Activated naive CD4-positive, alpha-beta T cell treated with anti-CD3 and anti-CD28 coated beads for 36 hours (primary cell): ENCODE measurements at regions not wholly inside any gene's neighbourhood (a gene's known extent, or its start where the extent isn't known, plus 50 kb on each side); places are given as distances from the start of the nearest gene placed in this dataset.

Experiments used
- CTCF ChIA-PET: fragments of 350-600 bp; sonication (Branson Sonifier 250); formaldehyde crosslinking; loops from one replicate; lab custom pipeline; 2021; ENCODE audit warnings: antibody characterized with exemption; lab: Charles Lee
- DNase-seq: peaks from one replicate; pipeline ENCODE4 v3.0.0-alpha.2; 2020
- H3K27ac Mint-ChIP-seq: one replicate; pipeline ENCODE4 v1.8.0; 2021; ENCODE audit warnings: mild to moderate bottlenecking, mixed read lengths
- H3K27me3 Mint-ChIP-seq: one replicate; pipeline ENCODE4 v1.8.0; 2021; ENCODE audit warnings: low read depth, mixed read lengths
- H3K36me3 Mint-ChIP-seq: one replicate; pipeline ENCODE4 v1.8.0; 2021; ENCODE audit warnings: low read depth, mixed read lengths
- H3K4me1 Mint-ChIP-seq: one replicate; pipeline ENCODE4 v1.8.0; 2021; ENCODE audit warnings: low read depth, mixed read lengths
- H3K4me3 Mint-ChIP-seq: one replicate; pipeline ENCODE4 v1.8.0; 2021; ENCODE audit warnings: mild to moderate bottlenecking, moderate library complexity, mixed read lengths
- H3K9me3 Mint-ChIP-seq: one replicate; pipeline ENCODE4 v1.8.0; 2021; ENCODE audit warnings: mixed read lengths
- intact Hi-C: fragments of 100-400 bp; cut with micrococcal nuclease; formaldehyde crosslinking; loops from one replicate; pipeline ENCODE4 v1.15.1; 2023

DNA sequence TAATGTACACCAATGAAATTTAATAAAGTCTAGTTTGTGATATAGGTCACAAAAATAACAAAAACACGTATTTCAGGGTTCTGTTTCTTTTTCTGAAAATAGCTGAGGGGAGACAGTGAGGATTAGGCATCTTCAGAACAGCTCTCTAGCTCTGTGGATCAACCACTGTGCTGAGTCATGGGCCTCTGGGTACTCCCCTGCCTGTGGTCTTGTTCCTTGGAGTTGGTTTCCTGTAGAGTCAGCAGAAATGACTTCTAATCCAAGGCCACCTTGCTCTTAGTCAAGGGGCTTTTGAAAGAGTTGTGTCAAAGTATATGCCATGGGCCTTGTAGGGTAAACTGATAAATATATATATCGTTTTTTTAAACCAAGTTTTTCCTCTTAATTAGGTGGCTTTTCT is 141.8 kb upstream of the ZRANB2 start:
- intact Hi-C loops, result no loop called here
- no peak overlapping the region for H3K4me3 Mint-ChIP-seq
- H3K4me1 Mint-ChIP-seq, result no peaks in the 10 kb centered on the region
- H3K27me3 Mint-ChIP-seq, result no peaks in the 10 kb centered on the region
- DNase-seq, result peak; percentile 5
- peaks cover 11% of the 10 kb centered on the region for H3K9me3 Mint-ChIP-seq
- H3K36me3 Mint-ChIP-seq, result no peaks in the 10 kb centered on the region
- CTCF ChIA-PET, result no interaction called here
- H3K27ac Mint-ChIP-seq, result no peak overlapping the region

GRCh38 chr1:71210718-71211117 is 129.9 kb upstream of the ZRANB2 start:
- CTCF ChIA-PET, result no interaction called here
- Mint-ChIP-seq H3K36me3 (no peaks in the 10 kb centered on the region), H3K27ac (no peak overlapping the region), H3K4me3 (no peak overlapping the region), H3K4me1 (no peaks in the 10 kb centered on the region), H3K27me3 (no peaks in the 10 kb centered on the region), H3K9me3 (peaks cover 2% of the 10 kb centered on the region)
- intact Hi-C loops, result no loop called here
- DNase-seq, result no peak

DNA sequence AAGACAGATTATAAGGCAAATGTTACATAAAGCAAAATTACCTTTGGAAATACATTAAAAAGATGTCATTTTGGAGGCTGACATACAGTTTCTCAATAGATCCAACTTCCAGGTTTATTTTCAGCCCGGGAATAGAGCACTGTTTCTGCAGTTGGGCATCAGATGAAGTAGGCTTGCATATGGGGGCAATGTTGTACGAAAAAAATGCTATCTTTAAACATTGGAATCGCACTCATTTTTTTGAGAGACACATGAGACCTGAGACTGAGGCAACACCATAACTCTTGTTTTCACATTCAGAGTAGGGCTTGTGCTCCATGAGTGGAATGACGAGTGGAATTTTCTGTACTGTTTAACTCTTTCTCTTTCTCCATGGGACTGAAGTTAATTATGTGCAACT is 122.4 kb upstream of the ZRANB2 start:
- Mint-ChIP-seq H3K27ac (no peak overlapping the region), H3K4me3 (no peak overlapping the region), H3K27me3 (no peaks in the 10 kb centered on the region), H3K9me3 (no peaks in the 10 kb centered on the region), H3K4me1 (no peaks in the 10 kb centered on the region), H3K36me3 (no peaks in the 10 kb centered on the region)
- CTCF ChIA-PET, result no interaction called here
- no peak for DNase-seq
- intact Hi-C loops, result no loop called here

GRCh38 chr1:71200503-71200902 is 119.7 kb upstream of the ZRANB2 start:
- H3K36me3 Mint-ChIP-seq, result no peaks in the 10 kb centered on the region
- DNase-seq, result no peak
- H3K4me3 Mint-ChIP-seq, result no peak overlapping the region
- no peaks in the 10 kb centered on the region for H3K9me3 Mint-ChIP-seq
- CTCF ChIA-PET, result no interaction called here
- no peak overlapping the region for H3K27ac Mint-ChIP-seq
- H3K4me1 Mint-ChIP-seq, result no peaks in the 10 kb centered on the region
- H3K27me3 Mint-ChIP-seq, result no peaks in the 10 kb centered on the region
- intact Hi-C loops, result no loop called here

DNA sequence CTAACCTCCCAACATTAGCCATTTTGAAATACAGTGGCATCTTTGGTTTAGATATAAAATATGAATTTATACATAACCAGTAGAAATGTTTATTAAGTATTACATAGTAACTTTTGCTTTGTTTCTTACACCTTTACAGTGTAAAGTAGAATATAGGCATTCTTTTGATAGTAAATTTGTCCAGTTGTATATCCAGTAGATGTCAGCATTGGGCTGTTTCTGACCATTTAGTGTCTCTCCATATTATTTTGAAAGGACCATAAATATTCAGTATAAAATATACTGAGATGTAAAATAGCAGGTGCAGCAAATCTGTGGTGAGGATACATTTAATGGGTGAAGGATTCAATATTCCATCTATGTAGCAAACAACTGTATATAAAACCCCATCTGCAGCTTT is 115.8 kb upstream of the ZRANB2 start:
- Mint-ChIP-seq H3K9me3 (no peaks in the 10 kb centered on the region), H3K36me3 (no peaks in the 10 kb centered on the region), H3K4me3 (no peak overlapping the region), H3K4me1 (no peaks in the 10 kb centered on the region), H3K27me3 (no peaks in the 10 kb centered on the region), H3K27ac (no peak overlapping the region)
- CTCF ChIA-PET, result no interaction called here
- DNase-seq, result no peak
- intact Hi-C loops, result loop anchor here (10.0 kb wide), 1 partner anchor 838 kb away; no protein-coding TSS in a partner anchor

DNA sequence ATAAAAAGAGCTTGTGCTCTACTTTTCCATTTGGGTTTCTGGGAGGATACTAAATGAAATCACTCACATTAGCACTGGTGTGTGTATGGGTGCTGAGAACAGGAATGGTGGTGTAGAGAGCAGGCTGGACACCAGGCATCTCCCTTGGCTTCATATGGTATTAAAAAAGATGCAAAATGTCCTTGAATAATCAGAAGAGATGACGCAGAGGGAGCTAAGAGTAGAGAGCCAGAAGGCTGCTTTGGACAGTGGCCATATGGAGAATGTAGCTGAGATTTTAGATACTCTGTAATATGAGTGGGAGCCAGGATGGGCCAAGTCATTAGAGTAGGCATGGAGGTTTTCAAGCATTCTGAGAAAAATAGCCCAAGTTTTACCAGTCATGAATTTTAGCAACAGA is 112.3 kb upstream of the ZRANB2 start:
- H3K27me3 Mint-ChIP-seq, result no peaks in the 10 kb centered on the region
- no peak overlapping the region for H3K4me3 Mint-ChIP-seq
- CTCF ChIA-PET, result no interaction called here
- intact Hi-C loops, result loop anchor here (10.0 kb wide), 1 partner anchor 842 kb away; no protein-coding TSS in a partner anchor
- no peaks in the 10 kb centered on the region for H3K4me1 Mint-ChIP-seq
- H3K27ac Mint-ChIP-seq, result no peak overlapping the region
- DNase-seq, result no peak
- no peaks in the 10 kb centered on the region for H3K36me3 Mint-ChIP-seq
- H3K9me3 Mint-ChIP-seq, result peaks cover 5% of the 10 kb centered on the region

GRCh38 chr1:71191520-71191919 is 110.7 kb upstream of the ZRANB2 start:
- DNase-seq, result no peak
- H3K27me3 Mint-ChIP-seq, result no peaks in the 10 kb centered on the region
- H3K4me3 Mint-ChIP-seq, result no peak overlapping the region
- H3K27ac Mint-ChIP-seq, result no peak overlapping the region
- H3K9me3 Mint-ChIP-seq, result peaks cover 6% of the 10 kb centered on the region
- intact Hi-C loops, result loop anchor here (10.0 kb wide), 1 partner anchor 843 kb away; no protein-coding TSS in a partner anchor
- CTCF ChIA-PET, result no interaction called here
- H3K4me1 Mint-ChIP-seq, result no peaks in the 10 kb centered on the region
- no peaks in the 10 kb centered on the region for H3K36me3 Mint-ChIP-seq

- Mint-ChIP-seq H3K27me3 (no peaks in the 10 kb centered on the region), H3K4me3 (no peak overlapping the region), H3K9me3 (peaks cover 6% of the 10 kb centered on the region), H3K27ac (no peak overlapping the region), H3K36me3 (no peaks in the 10 kb centered on the region), H3K4me1 (no peaks in the 10 kb centered on the region)
- CTCF ChIA-PET, result no interaction called here
- intact Hi-C loops, result loop anchor here (10.0 kb wide), 1 partner anchor 844 kb away; no protein-coding TSS in a partner anchor
- no peak for DNase-seq
Measured at GRCh38 chr1:71190843-71191242, 110.0 kb upstream of the ZRANB2 start.

DNA sequence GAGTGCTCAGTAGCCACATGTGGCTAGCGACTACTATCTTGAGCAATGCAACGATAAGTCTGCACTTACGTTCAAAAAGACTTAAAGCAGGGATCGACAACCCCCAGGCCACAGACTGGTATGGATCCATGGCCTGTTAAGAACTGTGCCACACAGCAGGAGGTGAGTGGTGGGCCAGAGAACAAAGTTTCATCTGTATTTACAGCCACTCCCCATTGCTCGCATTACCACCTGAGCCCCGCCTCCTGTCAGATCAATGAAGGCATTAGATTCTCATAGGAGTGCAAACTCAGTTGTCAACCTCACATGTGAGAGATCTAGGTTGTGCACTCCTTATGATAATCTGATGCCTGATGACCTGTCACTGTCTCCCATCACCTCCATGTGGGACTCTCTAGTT is 103.6 kb upstream of the ZRANB2 start:
- Mint-ChIP-seq H3K9me3 (peaks cover 6% of the 10 kb centered on the region), H3K4me1 (no peaks in the 10 kb centered on the region), H3K36me3 (no peaks in the 10 kb centered on the region), H3K27me3 (no peaks in the 10 kb centered on the region), H3K27ac (no peak overlapping the region), H3K4me3 (no peak overlapping the region)
- no peak for DNase-seq
- intact Hi-C loops, result no loop called here
- CTCF ChIA-PET, result no interaction called here

- intact Hi-C loops, result no loop called here
- CTCF ChIA-PET, result no interaction called here
- H3K4me3 Mint-ChIP-seq, result no peak overlapping the region
- H3K27ac Mint-ChIP-seq, result no peak overlapping the region
- no peak for DNase-seq
- H3K27me3 Mint-ChIP-seq, result no peaks in the 10 kb centered on the region
- H3K36me3 Mint-ChIP-seq, result no peaks in the 10 kb centered on the region
- peaks cover 3% of the 10 kb centered on the region for H3K9me3 Mint-ChIP-seq
- H3K4me1 Mint-ChIP-seq, result no peaks in the 10 kb centered on the region
Measured at GRCh38 chr1:71179997-71180396, 99.2 kb upstream of the ZRANB2 start.

DNA sequence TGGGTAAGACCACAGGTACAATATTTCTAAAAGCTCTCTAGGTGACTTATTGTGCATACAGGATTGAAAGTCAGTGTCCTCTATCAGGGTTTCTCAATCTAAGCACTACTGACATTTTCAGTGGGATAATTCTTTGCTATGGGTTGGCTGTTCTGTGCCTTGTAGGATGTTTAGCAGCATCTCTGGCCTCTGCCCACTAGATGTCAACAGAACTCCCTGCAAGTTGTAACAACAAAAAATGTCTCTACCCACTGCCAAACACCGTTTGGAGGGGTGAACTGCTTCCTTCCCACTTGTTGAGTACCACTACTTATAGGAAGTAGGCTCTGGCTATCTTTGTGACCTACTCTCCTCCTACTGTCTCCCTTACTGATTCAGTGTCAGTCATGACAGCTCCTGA is 90.1 kb upstream of the ZRANB2 start:
- no peak overlapping the region for H3K27ac Mint-ChIP-seq
- H3K36me3 Mint-ChIP-seq, result no peaks in the 10 kb centered on the region
- CTCF ChIA-PET, result interaction anchor here (0.6 kb wide), 1 partner anchor 386 kb away, joined by 3 read pairs; no protein-coding TSS in a partner anchor
- no peaks in the 10 kb centered on the region for H3K27me3 Mint-ChIP-seq
- intact Hi-C loops, result no loop called here
- H3K4me3 Mint-ChIP-seq, result no peak overlapping the region
- DNase-seq, result no peak
- H3K4me1 Mint-ChIP-seq, result no peaks in the 10 kb centered on the region
- H3K9me3 Mint-ChIP-seq, result peaks cover 5% of the 10 kb centered on the region

DNA sequence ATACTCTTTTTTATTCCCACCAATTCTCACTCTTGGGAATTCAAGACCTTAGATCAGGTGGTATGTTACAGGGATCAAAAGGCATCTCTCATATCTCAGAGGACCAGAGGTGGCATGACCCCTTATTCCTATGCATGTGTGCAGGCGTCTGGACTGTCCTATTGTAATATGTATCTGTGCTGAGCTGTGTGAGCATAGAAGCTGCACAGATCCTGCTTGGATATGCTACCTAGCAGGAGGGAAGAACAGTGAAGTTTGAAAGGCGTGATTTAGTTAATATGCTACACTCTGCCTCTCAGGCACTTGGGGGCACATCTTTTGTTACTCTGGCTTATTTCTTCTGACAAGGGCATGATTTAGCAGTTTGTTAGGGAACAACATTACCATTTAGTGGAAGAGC is 86.7 kb upstream of the ZRANB2 start:
- CTCF ChIA-PET, result no interaction called here
- DNase-seq, result no peak
- Mint-ChIP-seq H3K27me3 (no peaks in the 10 kb centered on the region), H3K4me3 (no peak overlapping the region), H3K9me3 (peaks cover 3% of the 10 kb centered on the region), H3K36me3 (no peaks in the 10 kb centered on the region), H3K27ac (no peak overlapping the region), H3K4me1 (no peaks in the 10 kb centered on the region)
- intact Hi-C loops, result no loop called here

DNA sequence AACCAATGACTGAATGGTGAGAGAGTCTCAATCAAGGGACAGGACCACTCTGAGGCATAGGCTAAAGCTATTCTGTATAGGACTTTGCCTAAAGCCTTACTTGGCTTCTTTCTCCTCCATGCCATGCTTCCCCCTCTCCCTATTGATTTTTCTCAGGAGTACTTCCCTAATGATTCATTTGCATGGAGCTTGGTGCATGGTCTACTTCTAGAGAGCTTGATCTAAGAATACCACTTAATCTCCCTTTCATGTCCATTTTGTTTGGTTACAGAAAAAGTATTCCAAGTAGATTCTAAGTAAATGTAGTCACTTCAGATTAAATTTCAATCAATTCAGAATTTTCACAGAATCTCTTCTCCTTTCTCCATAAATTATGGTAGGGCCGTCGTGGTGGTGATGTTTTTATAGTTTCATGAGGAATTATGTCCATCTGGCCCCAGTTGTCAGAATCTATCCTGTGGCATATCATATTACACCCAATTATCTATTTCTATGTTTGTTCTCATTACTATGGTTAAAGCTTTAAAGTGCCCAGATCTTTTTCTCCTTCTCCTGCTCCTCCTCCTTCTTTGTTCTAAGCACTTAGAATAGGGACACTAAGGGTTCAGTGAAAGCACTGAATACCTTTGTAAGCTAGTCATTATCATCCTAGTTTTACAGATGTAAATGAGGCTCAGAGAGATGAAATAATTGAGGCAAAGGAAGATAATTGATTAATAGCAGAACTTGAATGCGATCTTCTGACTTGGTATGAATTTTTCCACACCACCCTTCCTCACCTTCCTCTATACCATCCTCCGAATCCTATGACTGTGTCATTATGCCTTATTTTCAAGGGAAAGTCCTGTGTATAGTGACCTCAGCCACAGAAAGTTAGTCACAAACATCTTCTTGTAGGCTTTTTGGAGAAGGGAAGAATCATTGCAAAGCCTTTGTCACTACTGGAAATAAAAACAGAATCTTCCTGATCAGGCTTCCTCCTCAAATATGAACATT is 85.6 kb upstream of the ZRANB2 start:
- peaks cover 3% of the 10 kb centered on the region for H3K9me3 Mint-ChIP-seq
- no peak overlapping the region for H3K27ac Mint-ChIP-seq
- CTCF ChIA-PET, result no interaction called here
- no peaks in the 10 kb centered on the region for H3K4me1 Mint-ChIP-seq
- no peak for DNase-seq
- H3K27me3 Mint-ChIP-seq, result no peaks in the 10 kb centered on the region
- no peaks in the 10 kb centered on the region for H3K36me3 Mint-ChIP-seq
- intact Hi-C loops, result no loop called here
- no peak overlapping the region for H3K4me3 Mint-ChIP-seq
